ENCODE measurements at regions not wholly inside any gene's neighbourhood (a gene's known extent, or its start where the extent isn't known, plus 50 kb on each side); places are given as distances from the start of the nearest gene placed in this dataset.

- POLR2A ChIA-PET (ENCODE audit: unreplicated experiment), result no interaction called here
Observed at GRCh38 chr5:104361932-104362331, 799.3 kb upstream of the NUDT12 start.

More at GRCh38 chr5:104361932-104362331, 799.3 kb upstream of the NUDT12 start:
- no peak overlapping the region for H3K56ac ChIP-seq (ENCODE audit: extremely low read depth, insufficient read depth, low read length)
- no peak overlapping the region for H2BK120ac ChIP-seq (ENCODE audit: low read depth, low read length)
- H2AK9ac ChIP-seq (replicated peaks; ENCODE audit: low read depth, low read length, poor library complexity), result no peak overlapping the region
- H4K8ac ChIP-seq (ENCODE audit: low read depth in 2 of 2, low read length in 2 of 2), result no peak overlapping the region
- ATAC-seq (ENCODE audit: low read depth) (no peak), DNase-seq (no peak)
- no peak overlapping the region for H2AK5ac ChIP-seq (ENCODE audit: low read depth, low read length)
- CTCF ChIA-PET, result no interaction called here
- H3K4ac ChIP-seq (ENCODE audit: low read depth, low read length), result no peak overlapping the region
- no peak overlapping the region for H3K14ac ChIP-seq (replicated peaks; ENCODE audit: low read depth, low read length)
- WGBS, 2 experiments (ENCODE audit: extremely low coverage in 2 of 2, insufficient read length in 1 of 2), result no CpG with 5 or more reads among the region's 5 CpGs
- no peak overlapping the region for H4K5ac ChIP-seq (ENCODE audit: low read depth, low read length)
- BruUV-seq (replicated peaks), result no TSS peak
- H3K4me2 ChIP-seq (ENCODE audit: low read depth, low read length), result no peak overlapping the region
- intact Hi-C loops (cut with micrococcal nuclease) (no loop called here), in situ Hi-C loops (cut with MboI; ENCODE audit: low sequenced_read_pairs) (no loop called here), dilution Hi-C loops (cut with HindIII; ENCODE audit: low sequenced_read_pairs, unreplicated experiment) (no loop called here)
- no peaks in the 10 kb centered on the region for H3K4me1 ChIP-seq (ENCODE audit: control insufficient read depth, insufficient read depth, low read length)
- H3K36me3 ChIP-seq (ENCODE audit: control insufficient read depth, insufficient read depth, low read length), result no peaks in the 10 kb centered on the region
- no peak overlapping the region for H3K4me3 ChIP-seq (ENCODE audit: insufficient read depth, low read depth, low read length)
- H3K9me3 ChIP-seq (ENCODE audit: control insufficient read depth, insufficient read depth, low read length), result no peaks in the 10 kb centered on the region
- no peaks in the 10 kb centered on the region for H3K27me3 ChIP-seq (ENCODE audit: control insufficient read depth, insufficient read depth, low read length)
- H3K23ac ChIP-seq (ENCODE audit: low read depth, low read length), result no peak overlapping the region
- H2BK15ac ChIP-seq (ENCODE audit: low read depth, low read length), result no peak overlapping the region
- H3K9ac ChIP-seq (ENCODE audit: low read depth, low read length), result no peak overlapping the region
- no peaks in the 10 kb centered on the region for H4K20me1 ChIP-seq (ENCODE audit: insufficient read depth, low read length)
- H2BK20ac ChIP-seq (ENCODE audit: low read depth, low read length), result no peak overlapping the region
- no peak overlapping the region for H3K27ac ChIP-seq (ENCODE audit: insufficient read depth, low read length)
- TF ChIP-seq POLR2A (IDR thresholded peaks at IDR 0.05; ENCODE audit: low read depth, low read length), result no peak
- TF ChIP-seq MAZ (IDR thresholded peaks at IDR 0.05; ENCODE audit: borderline replicate concordance, low read depth, low read length), result no peak
- TF ChIP-seq MAFK (IDR thresholded peaks at IDR 0.05; ENCODE audit: low read depth, low read length), result no peak
- no peak for TF ChIP-seq RCOR1 (IDR thresholded peaks at IDR 0.05; ENCODE audit: insufficient replicate concordance, low read length)
- TF ChIP-seq CHD1 (IDR thresholded peaks at IDR 0.05; ENCODE audit: low read depth, low read length), result no peak
- no peak for TF ChIP-seq ELK1 (IDR thresholded peaks at IDR 0.05; ENCODE audit: borderline replicate concordance, low read depth, low read length)
- no peak for TF ChIP-seq BHLHE40 (IDR thresholded peaks at IDR 0.05; ENCODE audit: low read depth, low read length)
- TF ChIP-seq CEBPB (IDR thresholded peaks at IDR 0.05; ENCODE audit: low read depth, low read length), result no peak
- TF ChIP-seq FOS (IDR thresholded peaks at IDR 0.05; ENCODE audit: low read depth, low read length), result no peak
- TF ChIP-seq SMC3 (IDR thresholded peaks at IDR 0.05; ENCODE audit: low read depth, low read length), result no peak
- TF ChIP-seq NFE2L2 (IDR thresholded peaks at IDR 0.05; ENCODE audit: low read depth, low read length), result no peak
- no peak for TF ChIP-seq MXI1 (IDR thresholded peaks at IDR 0.05; ENCODE audit: borderline replicate concordance, low read depth, low read length)
- no peak for TF ChIP-seq USF2 (IDR thresholded peaks at IDR 0.05; ENCODE audit: low read depth, low read length)
- TF ChIP-seq RAD21 (IDR thresholded peaks at IDR 0.05; ENCODE audit: low read length), result no peak
- TF ChIP-seq CTCF (conservative IDR thresholded peaks at IDR 0.05; ENCODE audit: low read depth, low read length), result no peak
- H2BK5ac ChIP-seq (ENCODE audit: low read depth, low read length, poor library complexity, severe bottlenecking), result no peak overlapping the region
- no peaks in the 10 kb centered on the region for H3K9me1 ChIP-seq (ENCODE audit: insufficient read depth, low read length)
- H3K18ac ChIP-seq (ENCODE audit: low read depth, low read length), result no peak overlapping the region
- H2AFZ ChIP-seq (replicated peaks; ENCODE audit: low read length, poor library complexity), result no peak overlapping the region
- H3K79me1 ChIP-seq (ENCODE audit: low read depth in 1 of 2, low read length in 2 of 2), result no peaks in the 10 kb centered on the region
- no peak overlapping the region for H4K91ac ChIP-seq (ENCODE audit: insufficient read depth, low read depth, low read length)

Data from IMR-90 (cell line).